Neural progenitor cell (in vitro differentiated cells): ENCODE measurements at regions not wholly inside any gene's neighbourhood (a gene's known extent, or its start where the extent isn't known, plus 50 kb on each side); places are given as distances from the start of the nearest gene placed in this dataset.

Source experiments
- DNase-seq: peaks from one replicate; pipeline ENCODE4 v3.0.0-alpha.2; 2016; ENCODE audit warnings: low spot score
- H2AFZ ChIP-seq: fragments of 200-600 bp; sonication (generic); replicated peaks from 2 replicates; pipeline ENCODE4 v1.6.1; 2016; ENCODE audit warnings: antibody characterized with exemption
- H3F3A ChIP-seq: fragments of 200-600 bp; sonication (generic); 2 replicates; pipeline ENCODE4 v1.6.1; 2016; ENCODE audit warnings: antibody characterized with exemption, low read depth
- H3K27ac ChIP-seq: fragments of 200-600 bp; sonication (generic); 2 replicates; pipeline ENCODE4 v1.5.1; 2016; ENCODE audit warnings: mild to moderate bottlenecking
- H3K27me3 ChIP-seq: fragments of 200-600 bp; sonication (generic); 2 replicates; pipeline ENCODE4 v1.6.1; 2016; ENCODE audit warnings: mild to moderate bottlenecking, moderate library complexity
- H3K36me3 ChIP-seq: fragments of 200-600 bp; sonication (generic); 2 replicates; pipeline ENCODE4 v1.5.1; 2016
- H3K4me1 ChIP-seq: fragments of 200-600 bp; sonication (generic); 2 replicates; pipeline ENCODE4 v1.6.1; 2016; ENCODE audit warnings: mixed run types
- H3K4me2 ChIP-seq: fragments of 200-600 bp; sonication (generic); 2 replicates; pipeline ENCODE4 v1.6.1; 2016
- H3K4me3 ChIP-seq: fragments of 200-600 bp; sonication (generic); 2 replicates; pipeline ENCODE4 v1.5.1; 2016
- H3K79me2 ChIP-seq: fragments of 200-600 bp; sonication (generic); 2 replicates; pipeline ENCODE4 v1.6.1; 2016; ENCODE audit warnings: low read depth
- H3K9ac ChIP-seq: fragments of 200-600 bp; sonication (generic); 2 replicates; pipeline ENCODE4 v1.6.1; 2016
- H3K9me3 ChIP-seq: fragments of 200-600 bp; sonication (generic); 2 replicates; pipeline ENCODE4 v1.5.1; 2016; ENCODE audit warnings: low read depth
- H4K20me1 ChIP-seq: fragments of 200-600 bp; sonication (generic); 2 replicates; pipeline ENCODE4 v1.6.1; 2016; ENCODE audit warnings: low read depth
- H3K27ac Mint-ChIP-seq: 3 replicates; pipeline ENCODE4 v1.8.0; 2021; ENCODE audit warnings: mixed read lengths
- H3K27me3 Mint-ChIP-seq: 2 replicates; pipeline ENCODE4 v1.8.0; 2022; ENCODE audit warnings: low read depth, mild to moderate bottlenecking, inconsistent platforms, moderate library complexity, mixed read lengths; ENCODE audit not compliant: insufficient read depth
- H3K36me3 Mint-ChIP-seq: 3 replicates; pipeline ENCODE4 v1.8.0; 2021; ENCODE audit warnings: mixed read lengths
- H3K4me1 Mint-ChIP-seq: 3 replicates; pipeline ENCODE4 v1.8.0; 2021; ENCODE audit warnings: mixed read lengths
- H3K4me3 Mint-ChIP-seq: 3 replicates; pipeline ENCODE4 v1.8.0; 2021; ENCODE audit warnings: mild to moderate bottlenecking, moderate library complexity, mixed read lengths
- H3K9me3 Mint-ChIP-seq: 3 replicates; pipeline ENCODE4 v1.8.0; 2020; ENCODE audit warnings: mixed read lengths
- CTCF ChIP-seq: fragments of 200-600 bp; sonication (generic); IDR thresholded peaks from 2 replicates; pipeline ENCODE4 v1.5.1; 2017; ENCODE audit warnings: antibody characterized with exemption, mild to moderate bottlenecking
- EZH2 ChIP-seq: fragments of 200-600 bp; sonication (generic); IDR thresholded peaks from 2 replicates; pipeline ENCODE4 v1.6.1; 2017; ENCODE audit warnings: antibody characterized with exemption, mild to moderate bottlenecking, moderate library complexity
- EZH2phosphoT487 ChIP-seq: fragments of 200-600 bp; sonication (generic); IDR thresholded peaks from 2 replicates; pipeline ENCODE4 v1.6.1; 2017; ENCODE audit warnings: antibody characterized with exemption

- H3K27ac ChIP-seq, result no peak overlapping the region
- H3K4me3 ChIP-seq, result no peak overlapping the region
- H3K79me2 ChIP-seq, result no peaks in the 10 kb centered on the region
- no peak overlapping the region for H2AFZ ChIP-seq
- H3K27ac Mint-ChIP-seq, result no peak overlapping the region
- no peaks in the 10 kb centered on the region for H3F3A ChIP-seq
- no peaks in the 10 kb centered on the region for H3K36me3 ChIP-seq
- no peaks in the 10 kb centered on the region for H3K27me3 ChIP-seq
- H3K36me3 Mint-ChIP-seq, result no peaks in the 10 kb centered on the region
- no peak overlapping the region for H3K4me3 Mint-ChIP-seq
- H3K27me3 Mint-ChIP-seq, result peaks cover 3% of the 10 kb centered on the region
- H3K4me2 ChIP-seq, result no peak overlapping the region
- no peaks in the 10 kb centered on the region for H3K9me3 Mint-ChIP-seq
- H4K20me1 ChIP-seq, result no peaks in the 10 kb centered on the region
- no peaks in the 10 kb centered on the region for H3K4me1 ChIP-seq
- no peak for DNase-seq
- H3K9me3 ChIP-seq, result no peaks in the 10 kb centered on the region
- H3K4me1 Mint-ChIP-seq, result no peaks in the 10 kb centered on the region
- no peak overlapping the region for H3K9ac ChIP-seq
- TF ChIP-seq CTCF (no peak), EZH2phosphoT487 (no peak), EZH2 (no peak)
Measured at GRCh38 chr11:39434466-39434865, 2025.0 kb downstream of the LRRC4C start.

GRCh38 chr11:39432929-39433328 is 2026.5 kb downstream of the LRRC4C start:
- H3K9ac ChIP-seq, result no peak overlapping the region
- H3K36me3 ChIP-seq, result no peaks in the 10 kb centered on the region
- no peak overlapping the region for H3K27ac ChIP-seq
- no peaks in the 10 kb centered on the region for H3K27me3 ChIP-seq
- H2AFZ ChIP-seq, result no peak overlapping the region
- no peaks in the 10 kb centered on the region for H3F3A ChIP-seq
- Mint-ChIP-seq H3K36me3 (no peaks in the 10 kb centered on the region), H3K27ac (no peak overlapping the region), H3K9me3 (no peaks in the 10 kb centered on the region), H3K27me3 (peaks cover 3% of the 10 kb centered on the region), H3K4me3 (no peak overlapping the region), H3K4me1 (no peaks in the 10 kb centered on the region)
- no peaks in the 10 kb centered on the region for H3K9me3 ChIP-seq
- no peaks in the 10 kb centered on the region for H3K4me1 ChIP-seq
- no peaks in the 10 kb centered on the region for H3K79me2 ChIP-seq
- no peak for DNase-seq
- no peaks in the 10 kb centered on the region for H4K20me1 ChIP-seq
- H3K4me2 ChIP-seq, result no peak overlapping the region
- TF ChIP-seq CTCF, result no peak
- no peak for TF ChIP-seq EZH2phosphoT487
- no peak for TF ChIP-seq EZH2
- no peak overlapping the region for H3K4me3 ChIP-seq

- Histone ChIP-seq H3K4me1 (no peaks in the 10 kb centered on the region), H3K9me3 (no peaks in the 10 kb centered on the region), H3K4me3 (no peak overlapping the region), H3F3A (no peaks in the 10 kb centered on the region), H2AFZ (no peak overlapping the region), H3K27ac (no peak overlapping the region), H3K36me3 (no peaks in the 10 kb centered on the region), H4K20me1 (no peaks in the 10 kb centered on the region), H3K27me3 (no peaks in the 10 kb centered on the region), H3K79me2 (no peaks in the 10 kb centered on the region), H3K9ac (no peak overlapping the region), H3K4me2 (no peak overlapping the region)
- no peaks in the 10 kb centered on the region for H3K4me1 Mint-ChIP-seq
- no peak for TF ChIP-seq EZH2
- TF ChIP-seq CTCF, result no peak
- no peak for TF ChIP-seq EZH2phosphoT487
- no peak for DNase-seq
- no peaks in the 10 kb centered on the region for H3K27me3 Mint-ChIP-seq
- no peaks in the 10 kb centered on the region for H3K9me3 Mint-ChIP-seq
- no peak overlapping the region for H3K27ac Mint-ChIP-seq
- H3K4me3 Mint-ChIP-seq, result no peak overlapping the region
- no peaks in the 10 kb centered on the region for H3K36me3 Mint-ChIP-seq
Measured at GRCh38 chr11:39425226-39425625, 2034.2 kb downstream of the LRRC4C start.

- no peak overlapping the region for H3K4me2 ChIP-seq
- no peak overlapping the region for H3K27ac ChIP-seq
- H3K9me3 ChIP-seq, result no peaks in the 10 kb centered on the region
- no peak overlapping the region for H2AFZ ChIP-seq
- no peaks in the 10 kb centered on the region for H3F3A ChIP-seq
- Mint-ChIP-seq H3K27me3 (no peaks in the 10 kb centered on the region), H3K4me1 (no peaks in the 10 kb centered on the region), H3K4me3 (no peak overlapping the region), H3K9me3 (peaks cover 4% of the 10 kb centered on the region), H3K27ac (no peak overlapping the region), H3K36me3 (no peaks in the 10 kb centered on the region)
- H3K4me3 ChIP-seq, result no peak overlapping the region
- no peak for DNase-seq
- no peaks in the 10 kb centered on the region for H3K27me3 ChIP-seq
- H4K20me1 ChIP-seq, result no peaks in the 10 kb centered on the region
- H3K9ac ChIP-seq, result no peak overlapping the region
- no peaks in the 10 kb centered on the region for H3K79me2 ChIP-seq
- no peaks in the 10 kb centered on the region for H3K36me3 ChIP-seq
- no peaks in the 10 kb centered on the region for H3K4me1 ChIP-seq
- TF ChIP-seq EZH2phosphoT487, result no peak
- no peak for TF ChIP-seq CTCF
- TF ChIP-seq EZH2, result no peak
Measured at GRCh38 chr11:39412117-39412516, 2047.3 kb downstream of the LRRC4C start.
